Sigmoid colon (tissue), 6 donors: ENCODE measurements at regions not wholly inside any gene's neighbourhood (a gene's known extent, or its start where the extent isn't known, plus 50 kb on each side); places are given as distances from the start of the nearest gene placed in this dataset.

Experiments used
- DNase-seq: peaks from one replicate; pipeline ENCODE4 v3.0.0-alpha.2; 2019
- H3K27ac ChIP-seq, 4 donors: fragments of 200-600 bp; sonication (generic); one replicate each; pipeline ENCODE4 v1.5.1; 2016 to 2019; ENCODE audit warnings: mild to moderate bottlenecking in 1 of 4
- H3K27me3 ChIP-seq, 3 donors: fragments of 200-600 bp; sonication (generic); one replicate each; pipeline ENCODE4 v1.5.1; 2019; ENCODE audit warnings: mild to moderate bottlenecking in 1 of 3
- H3K36me3 ChIP-seq, 4 donors: fragments of 200-600 bp; sonication (generic); one replicate each; pipeline ENCODE4 v1.5.1; 2016 to 2019
- H3K4me1 ChIP-seq, 4 donors: fragments of 200-600 bp; sonication (generic); one replicate each; pipeline ENCODE4 v1.5.1; 2017 to 2019
- H3K4me3 ChIP-seq, 4 donors: fragments of 200-600 bp; sonication (generic); one replicate each; pipeline ENCODE4 v1.5.1; 2017 to 2019; ENCODE audit warnings: mild to moderate bottlenecking in 2 of 4, moderate library complexity in 1 of 4
- H3K9me3 ChIP-seq, 4 donors: fragments of 200-600 bp in 3 of 4; sonication (generic) in 3 of 4; one replicate each; pipeline versions ENCODE4 v1.5.1 to v1.6.1; 2013 to 2019
- EP300 ChIP-seq, 4 donors: sonication (generic); formaldehyde crosslinking; IDR thresholded peaks; one replicate each; pipeline ENCODE4 v1.6.1; 2017; ENCODE audit warnings: antibody characterized with exemption in 4 of 4
- POLR2A ChIP-seq, 2 donors: fragments of 450-650 bp; IDR thresholded peaks; one replicate each; pipeline ENCODE4 v1.6.1; 2016; ENCODE audit warnings: antibody characterized with exemption in 2 of 2, mild to moderate bottlenecking in 2 of 2, moderate library complexity in 2 of 2
- POLR2AphosphoS5 ChIP-seq, 4 donors: sonication (generic); formaldehyde crosslinking; IDR thresholded peaks; one replicate each; pipeline ENCODE4 v1.6.1; 2017; ENCODE audit warnings: antibody characterized with exemption in 4 of 4
- WGBS, 2 donors: extraction: QIAGEN DNeasy Blood & Tissue Kit; methylation state at CpG; one replicate each; pipeline ENCODE4 v1.1.7; 2013; 5-methylcytosine and 5-hydroxymethylcytosine counted together
- intact Hi-C: fragments of 100-400 bp; cut with DNase I; formaldehyde crosslinking; loops from one replicate; pipeline ENCODE4 v1.15.1; 2023
- TF ChIP-seq, protein P1 (sequence below), 4 experiments: fragments of 450-650 bp in 3 of 4; fragments of 200-600 bp in 1 of 4; IDR thresholded peaks; one replicate each; pipeline ENCODE4 v1.5.1; 2016 to 2019; ENCODE audit warnings: antibody characterized with exemption in 4 of 4, mild to moderate bottlenecking in 3 of 4, moderate library complexity in 2 of 4
- donor health status: healthy with polysubstance abuse.
- donor health status: healthy.

DNA sequence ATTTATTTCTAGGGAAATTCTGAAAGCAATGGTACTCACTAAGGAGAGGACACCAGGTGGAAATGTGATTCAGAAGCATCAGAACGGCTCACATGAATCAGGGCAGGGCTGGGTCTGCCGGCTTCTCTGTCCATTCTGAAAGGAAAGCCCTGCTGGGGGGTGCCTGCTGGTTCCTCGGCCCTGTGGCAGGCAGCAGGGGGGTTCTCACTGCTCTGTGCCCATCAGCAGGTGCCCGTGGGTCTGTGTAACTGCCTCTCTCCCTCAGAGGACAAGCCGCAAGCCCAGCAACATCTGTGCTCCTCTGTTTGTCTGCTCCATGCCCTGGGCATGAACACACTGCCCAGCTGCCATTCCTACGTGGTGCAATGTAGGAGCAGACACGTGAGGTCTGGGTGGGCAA lies 74.9 kb upstream of the ZNF423 start:
- WGBS, 2 donors: 67 to 81% methylated on average over 7 of the region's 7 CpGs
- intact Hi-C loops: no loop called here
- DNase-seq: peak; percentile 40
- no peak for TF ChIP-seq POLR2A (IDR thresholded peaks at IDR 0.05)
- no peak for TF ChIP-seq EP300 (IDR thresholded peaks at IDR 0.05)
- no peak for TF ChIP-seq POLR2AphosphoS5 (IDR thresholded peaks at IDR 0.05)
- TF ChIP-seq, protein P1, sequence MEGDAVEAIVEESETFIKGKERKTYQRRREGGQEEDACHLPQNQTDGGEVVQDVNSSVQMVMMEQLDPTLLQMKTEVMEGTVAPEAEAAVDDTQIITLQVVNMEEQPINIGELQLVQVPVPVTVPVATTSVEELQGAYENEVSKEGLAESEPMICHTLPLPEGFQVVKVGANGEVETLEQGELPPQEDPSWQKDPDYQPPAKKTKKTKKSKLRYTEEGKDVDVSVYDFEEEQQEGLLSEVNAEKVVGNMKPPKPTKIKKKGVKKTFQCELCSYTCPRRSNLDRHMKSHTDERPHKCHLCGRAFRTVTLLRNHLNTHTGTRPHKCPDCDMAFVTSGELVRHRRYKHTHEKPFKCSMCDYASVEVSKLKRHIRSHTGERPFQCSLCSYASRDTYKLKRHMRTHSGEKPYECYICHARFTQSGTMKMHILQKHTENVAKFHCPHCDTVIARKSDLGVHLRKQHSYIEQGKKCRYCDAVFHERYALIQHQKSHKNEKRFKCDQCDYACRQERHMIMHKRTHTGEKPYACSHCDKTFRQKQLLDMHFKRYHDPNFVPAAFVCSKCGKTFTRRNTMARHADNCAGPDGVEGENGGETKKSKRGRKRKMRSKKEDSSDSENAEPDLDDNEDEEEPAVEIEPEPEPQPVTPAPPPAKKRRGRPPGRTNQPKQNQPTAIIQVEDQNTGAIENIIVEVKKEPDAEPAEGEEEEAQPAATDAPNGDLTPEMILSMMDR (IDR thresholded peaks at IDR 0.05): no peak
- peaks cover 0 to 11% (median 5%) of the 10 kb centered on the region in 4 donors for H3K4me1 ChIP-seq
- no peaks in the 10 kb centered on the region for H3K9me3 ChIP-seq
- no peak overlapping the region for H3K4me3 ChIP-seq
- no peaks in the 10 kb centered on the region for H3K27me3 ChIP-seq
- H3K27ac ChIP-seq: no peak overlapping the region
- H3K36me3 ChIP-seq: no peaks in the 10 kb centered on the region

DNA sequence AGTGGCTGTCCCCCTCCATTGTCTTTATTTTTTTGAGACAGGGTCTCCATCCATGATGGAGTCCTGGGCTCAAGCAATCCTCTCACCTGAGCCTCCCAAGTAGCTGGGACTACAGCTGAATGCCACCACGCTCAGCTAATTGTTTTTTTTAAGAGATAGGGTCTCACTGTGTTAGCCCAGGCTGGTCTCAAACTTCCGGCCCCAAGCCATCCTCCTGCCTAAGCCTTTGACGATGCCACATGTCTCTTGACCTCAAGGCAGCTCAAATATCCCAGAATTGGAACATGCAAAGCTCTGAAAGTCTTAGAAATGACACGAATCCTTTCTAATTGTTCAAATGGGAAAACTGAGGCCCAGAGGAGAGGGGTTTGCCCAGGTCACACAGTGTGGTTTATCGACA lies 75.4 kb upstream of the ZNF423 start:
- Histone ChIP-seq H3K36me3 (no peaks in the 10 kb centered on the region), H3K9me3 (no peaks in the 10 kb centered on the region), H3K4me1 (peaks cover 0 to 11% (median 5%) of the 10 kb centered on the region in 4 donors), H3K4me3 (no peak overlapping the region), H3K27ac (no peak overlapping the region), H3K27me3 (no peaks in the 10 kb centered on the region)
- 88 to 90% methylated on average over 5 of the region's 5 CpGs for WGBS, 2 donors
- TF ChIP-seq EP300 (IDR thresholded peaks at IDR 0.05) (no peak), POLR2A (IDR thresholded peaks at IDR 0.05) (no peak), POLR2AphosphoS5 (IDR thresholded peaks at IDR 0.05) (no peak)
- TF ChIP-seq, protein P1 (IDR thresholded peaks at IDR 0.05): no peak
- intact Hi-C loops: no loop called here
- DNase-seq: no peak

DNA sequence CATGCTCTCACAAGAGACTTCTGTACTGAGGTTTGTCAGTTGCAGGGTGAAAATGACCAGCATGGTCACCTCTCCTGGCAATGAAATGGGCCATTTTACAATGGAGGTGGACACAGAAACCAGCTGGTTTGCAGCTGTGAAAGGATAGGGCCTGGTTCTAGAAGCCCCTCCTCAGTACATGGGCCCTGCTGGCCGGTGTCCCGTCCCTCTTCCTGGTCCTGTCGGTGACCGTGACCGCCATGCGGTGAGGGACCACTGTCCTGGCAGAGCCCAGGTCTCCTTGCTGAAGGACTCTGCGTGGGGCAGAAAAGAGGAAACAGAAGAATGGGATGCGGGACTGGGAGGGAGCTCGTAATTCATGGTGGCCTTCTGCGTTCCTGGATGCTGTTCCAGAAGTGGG lies 76.0 kb upstream of the ZNF423 start:
- peaks cover 0 to 11% (median 5%) of the 10 kb centered on the region in 4 donors for H3K4me1 ChIP-seq
- H3K36me3 ChIP-seq: no peaks in the 10 kb centered on the region
- TF ChIP-seq POLR2AphosphoS5 (IDR thresholded peaks at IDR 0.05) (no peak), EP300 (IDR thresholded peaks at IDR 0.05) (no peak), POLR2A (IDR thresholded peaks at IDR 0.05) (no peak)
- H3K4me3 ChIP-seq: no peak overlapping the region
- intact Hi-C loops: no loop called here
- no peaks in the 10 kb centered on the region for H3K27me3 ChIP-seq
- DNase-seq: peak; percentile 39
- WGBS, 2 donors: 92 to 96% methylated on average over 10 of the region's 10 CpGs
- H3K27ac ChIP-seq: no peak overlapping the region
- H3K9me3 ChIP-seq: no peaks in the 10 kb centered on the region

DNA sequence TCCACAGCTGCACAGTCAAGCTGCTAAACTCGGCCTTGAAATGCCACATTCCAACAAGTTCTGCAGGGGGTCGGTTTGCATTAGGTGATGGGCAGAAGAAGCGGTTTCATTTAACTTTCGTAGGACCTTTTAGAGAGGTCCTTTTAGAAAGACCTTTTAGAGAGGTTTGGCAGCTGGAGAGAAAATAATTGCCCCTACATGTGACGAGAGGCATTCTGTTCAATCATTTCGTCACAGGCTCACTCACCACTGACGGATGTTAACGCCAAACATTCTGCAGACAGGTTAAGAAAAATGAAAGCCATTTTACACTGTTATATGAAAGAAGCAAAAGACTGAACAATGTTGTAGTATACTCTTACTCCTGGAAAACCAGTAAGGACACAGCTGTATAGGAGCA lies 76.5 kb upstream of the ZNF423 start:
- peaks cover 0 to 11% (median 5%) of the 10 kb centered on the region in 4 donors for H3K4me1 ChIP-seq
- no peak overlapping the region for H3K4me3 ChIP-seq
- TF ChIP-seq POLR2A (IDR thresholded peaks at IDR 0.05) (no peak), POLR2AphosphoS5 (IDR thresholded peaks at IDR 0.05) (no peak), EP300 (IDR thresholded peaks at IDR 0.05) (no peak)
- TF ChIP-seq, protein P1 (IDR thresholded peaks at IDR 0.05): no peak
- DNase-seq: peak; percentile 5
- H3K27me3 ChIP-seq: no peaks in the 10 kb centered on the region
- WGBS, 2 donors: 80 to 85% methylated on average over 8 of the region's 8 CpGs
- intact Hi-C loops: no loop called here
- H3K36me3 ChIP-seq: no peaks in the 10 kb centered on the region
- H3K27ac ChIP-seq: peak overlapping the region in 1 of 4 donors; percentile 52
- no peaks in the 10 kb centered on the region for H3K9me3 ChIP-seq

DNA sequence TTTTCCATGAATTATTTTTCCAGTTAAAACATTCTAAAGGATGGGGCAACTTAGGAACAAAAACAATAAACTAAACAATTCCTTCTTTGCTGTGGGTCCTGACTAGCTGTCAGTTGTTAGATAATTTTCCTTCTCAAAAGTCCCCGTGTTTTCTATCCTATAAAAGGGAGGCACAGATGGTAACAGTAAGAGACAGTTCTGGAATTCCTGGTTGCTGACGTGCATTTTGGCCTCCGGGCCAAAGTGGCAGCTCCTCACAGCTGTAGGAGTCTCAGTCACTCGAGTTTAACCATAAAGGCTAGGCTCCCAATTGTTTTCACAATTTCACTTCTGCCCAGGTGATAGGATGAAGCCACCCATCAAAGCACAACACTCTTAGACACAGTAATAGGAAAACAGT lies 77.0 kb upstream of the ZNF423 start:
- 37 to 53% methylated on average over 4 of the region's 4 CpGs for WGBS, 2 donors
- TF ChIP-seq POLR2A (IDR thresholded peaks at IDR 0.05) (no peak), POLR2AphosphoS5 (IDR thresholded peaks at IDR 0.05) (peak in 1 of 4 donors; percentile 14)

DNA sequence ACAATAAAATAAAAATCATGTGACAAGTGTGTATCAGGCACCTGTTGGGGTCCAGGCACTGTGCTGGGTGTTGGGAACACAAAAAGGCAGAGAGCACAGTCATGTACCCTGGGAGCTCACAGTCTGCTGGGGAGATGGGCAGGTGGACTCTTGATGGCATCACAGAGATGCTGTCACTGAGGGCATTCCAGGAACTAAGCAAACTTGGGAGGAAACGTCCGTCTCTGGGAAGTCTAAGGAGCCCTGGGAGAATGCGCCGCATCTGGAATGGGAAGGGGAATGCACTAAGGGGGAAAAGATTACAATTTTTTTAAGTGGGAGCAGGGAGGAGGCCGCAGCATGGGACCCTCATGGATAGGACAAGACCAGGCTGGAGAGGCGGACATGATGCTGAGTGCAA lies 80.9 kb upstream of the ZNF423 start:
- no peak for TF ChIP-seq POLR2AphosphoS5 (IDR thresholded peaks at IDR 0.05)
- TF ChIP-seq, protein P1 (IDR thresholded peaks at IDR 0.05): no peak
- no peak for TF ChIP-seq EP300 (IDR thresholded peaks at IDR 0.05)
- no peak for TF ChIP-seq POLR2A (IDR thresholded peaks at IDR 0.05)
- intact Hi-C loops: no loop called here
- Histone ChIP-seq H3K27me3 (no peaks in the 10 kb centered on the region), H3K4me1 (peaks cover 0 to 11% (median 5%) of the 10 kb centered on the region in 4 donors), H3K4me3 (no peak overlapping the region), H3K36me3 (no peaks in the 10 kb centered on the region), H3K27ac (no peak overlapping the region), H3K9me3 (no peaks in the 10 kb centered on the region)
- no peak for DNase-seq
- WGBS, 2 donors: 92 to 94% methylated on average over 6 of the region's 6 CpGs

More for the DNA sequence above, 77.0 kb upstream of the ZNF423 start:
- no peaks in the 10 kb centered on the region for H3K36me3 ChIP-seq
- H3K27me3 ChIP-seq: no peaks in the 10 kb centered on the region
- intact Hi-C loops: no loop called here
- H3K9me3 ChIP-seq: no peaks in the 10 kb centered on the region
- DNase-seq: peak; percentile 60
- peaks cover 0 to 11% (median 5%) of the 10 kb centered on the region in 4 donors for H3K4me1 ChIP-seq
- H3K4me3 ChIP-seq: no peak overlapping the region
- H3K27ac ChIP-seq: peak overlapping the region in 1 of 4 donors; percentile 52
